ENCODE measurements at regions not wholly inside any gene's neighbourhood (a gene's known extent, or its start where the extent isn't known, plus 50 kb on each side); places are given as distances from the start of the nearest gene placed in this dataset.
A peak's percentile ranks its signal among the peaks of the same experiment; 100 is the strongest.

- 96% methylated on average over 20 of the region's 20 CpGs for WGBS
- H3K36me3 ChIP-seq = no peaks in the 10 kb centered on the region
- no peak overlapping the region for H3K27ac ChIP-seq
- no peak for TF ChIP-seq POLR2AphosphoS5 (IDR thresholded peaks at IDR 0.05)
- TF ChIP-seq CTCF (IDR thresholded peaks at IDR 0.05) = no peak
- no peak for TF ChIP-seq POLR2A (IDR thresholded peaks at IDR 0.05)
- intact Hi-C loops (cut with DNase I) = no loop called here
- H3K27me3 ChIP-seq (replicated peaks; ENCODE audit: insufficient read depth) = no peaks in the 10 kb centered on the region
- H3K9me3 ChIP-seq = no peaks in the 10 kb centered on the region
- H3K4me3 ChIP-seq = no peak overlapping the region
- H3K4me1 ChIP-seq (replicated peaks) = no peaks in the 10 kb centered on the region
- no peak for DNase-seq (ENCODE audit: low spot score)
Measured at GRCh38 chr10:89829262-89829886, 128.0 kb downstream of the KIF20B start.

- no peak for DNase-seq (ENCODE audit: low spot score)
- intact Hi-C loops (cut with DNase I) = no loop called here
- Histone ChIP-seq H3K27ac (no peak overlapping the region), H3K4me1 (replicated peaks) (no peaks in the 10 kb centered on the region), H3K4me3 (no peak overlapping the region), H3K9me3 (no peaks in the 10 kb centered on the region), H3K27me3 (replicated peaks; ENCODE audit: insufficient read depth) (no peaks in the 10 kb centered on the region), H3K36me3 (no peaks in the 10 kb centered on the region)
- WGBS = 88% methylated on average over 5 of the region's 5 CpGs
- no peak for TF ChIP-seq CTCF (IDR thresholded peaks at IDR 0.05)
- no peak for TF ChIP-seq POLR2AphosphoS5 (IDR thresholded peaks at IDR 0.05)
- no peak for TF ChIP-seq POLR2A (IDR thresholded peaks at IDR 0.05)
Measured at GRCh38 chr10:89829887-89830269, 128.5 kb downstream of the KIF20B start.

GRCh38 chr10:89830624-89831023 is 129.2 kb downstream of the KIF20B start:
- WGBS = 86% methylated on average over 2 of the region's 2 CpGs

GRCh38 chr10:89836840-89837164 is 135.4 kb downstream of the KIF20B start:
- Histone ChIP-seq H3K27me3 (replicated peaks; ENCODE audit: insufficient read depth) (no peaks in the 10 kb centered on the region), H3K36me3 (no peaks in the 10 kb centered on the region), H3K4me1 (replicated peaks) (no peaks in the 10 kb centered on the region), H3K9me3 (no peaks in the 10 kb centered on the region), H3K27ac (peak overlapping the region; percentile 73 to 75), H3K4me3 (peak overlapping the region; percentile 55 to 57)
- WGBS = 37% methylated on average over 12 of the region's 12 CpGs
- no peak for DNase-seq (ENCODE audit: low spot score)
- intact Hi-C loops (cut with DNase I) = no loop called here
- TF ChIP-seq POLR2A (IDR thresholded peaks at IDR 0.05) = no peak
- no peak for TF ChIP-seq CTCF (IDR thresholded peaks at IDR 0.05)
- no peak for TF ChIP-seq POLR2AphosphoS5 (IDR thresholded peaks at IDR 0.05)

More at GRCh38 chr10:89830624-89831023, 129.2 kb downstream of the KIF20B start:
- TF ChIP-seq CTCF (IDR thresholded peaks at IDR 0.05) (no peak), POLR2AphosphoS5 (IDR thresholded peaks at IDR 0.05) (no peak), POLR2A (IDR thresholded peaks at IDR 0.05) (no peak)
- intact Hi-C loops (cut with DNase I) = no loop called here
- DNase-seq (ENCODE audit: low spot score) = no peak
- no peak overlapping the region for H3K4me3 ChIP-seq
- H3K4me1 ChIP-seq (replicated peaks) = no peaks in the 10 kb centered on the region
- H3K27me3 ChIP-seq (replicated peaks; ENCODE audit: insufficient read depth) = no peaks in the 10 kb centered on the region
- no peak overlapping the region for H3K27ac ChIP-seq
- no peaks in the 10 kb centered on the region for H3K9me3 ChIP-seq
- H3K36me3 ChIP-seq = no peaks in the 10 kb centered on the region
